K562 (cell line): ENCODE measurements at regions not wholly inside any gene's neighbourhood (a gene's known extent, or its start where the extent isn't known, plus 50 kb on each side); places are given as distances from the start of the nearest gene placed in this dataset.

Source experiments
- ATAC-seq: fragments of 200-7000 bp; cut with Tn5 transposase; 3 replicates; pipeline ENCODE4 v1.9.1; 2020; ENCODE audit warnings: moderate library complexity
- BruUV-seq: library from RNA; stranded (reverse); fragments of 400-500 nt; replicated peaks from 2 replicates; lab custom pipeline; 2021; lab: Mats Ljungman, UMichigan
- CTCF ChIA-PET: fragments of 300-600 bp; formaldehyde crosslinking; extraction: SDS; loops from one replicate; lab custom pipeline; 2021; ENCODE audit warnings: low intra/inter-chr PET ratio; lab: Yijun Ruan, JAX
- POLR2A ChIA-PET: fragments of 300-600, 350-650 bp; sonication (Branson Sonifier 250); formaldehyde crosslinking; extraction: SDS; loops from one replicate; lab custom pipeline; 2021; ENCODE audit warnings: antibody characterized with exemption, inconsistent platforms; lab: Yijun Ruan, JAX
- DNase-seq, 4 experiments: peaks; one replicate each; pipeline versions ENCODE4 v3.0.0 to v3.0.0-alpha.2; 2011 to 2018; ENCODE audit warnings: low spot score in 3 of 4, mixed read lengths in 3 of 4; ENCODE audit errors: extremely low read depth in 1 of 4
- FAIRE-seq: peaks from 2 replicates; lab custom pipeline; 2011; peaks lifted over from hg19 to GRCh38; lab: Jason Lieb, UNC
- H2AFZ ChIP-seq: 2 replicates; pipeline ENCODE4 v1.6.0; 2011; ENCODE audit warnings: low read depth, low read length, control low read depth, inconsistent platforms
- H3K27ac ChIP-seq: fragments of 200-600 bp; 3 replicates; pipeline ENCODE4 v1.8.0; 2011; ENCODE audit warnings: low read depth, mild to moderate bottlenecking, control low read depth, inconsistent platforms, low read length, moderate library complexity, mixed read lengths; ENCODE audit errors: extremely low read depth
- H3K27me3 ChIP-seq, 2 experiments: fragments of 300-600 bp in 1 of 2; 2 replicates in 1 of 2; 3 replicates in 1 of 2; pipeline versions ENCODE4 v1.6.0 to v1.8.0; 2011; ENCODE audit warnings: inconsistent platforms in 2 of 2, low read length in 2 of 2, mild to moderate bottlenecking in 1 of 2, mixed read lengths in 1 of 2, moderate library complexity in 1 of 2; ENCODE audit not compliant: control insufficient read depth in 2 of 2, insufficient read depth in 2 of 2
- H3K36me3 ChIP-seq: fragments of 300-600 bp; 3 replicates; pipeline ENCODE4 v1.8.0; 2011; ENCODE audit warnings: mild to moderate bottlenecking, low read length, inconsistent platforms; ENCODE audit not compliant: control insufficient read depth, insufficient read depth
- H3K4me1 ChIP-seq, 2 experiments: fragments of 200-600 bp in 1 of 2; replicated peaks in 1 of 2; 2 replicates in 1 of 2; 3 replicates in 1 of 2; pipeline versions ENCODE4 v1.5.1 to v1.8.0; 2011; ENCODE audit warnings: inconsistent platforms in 2 of 2, low read length in 2 of 2, mild to moderate bottlenecking in 1 of 2, mixed read lengths in 1 of 2, moderate library complexity in 1 of 2; ENCODE audit not compliant: control insufficient read depth in 2 of 2, insufficient read depth in 2 of 2
- H3K4me2 ChIP-seq: 2 replicates; pipeline ENCODE4 v1.6.1; 2011; ENCODE audit warnings: low read length, control low read depth, inconsistent platforms, mixed read lengths; ENCODE audit not compliant: insufficient read depth
- H3K4me3 ChIP-seq: fragments of 200-600 bp; sonication (generic), shearing (Covaris generic); 2 replicates; pipeline ENCODE4 v1.5.1; 2016; ENCODE audit warnings: control low read depth, inconsistent platforms
- H3K79me2 ChIP-seq: fragments of 200-600 bp; 3 replicates; pipeline ENCODE4 v1.8.0; 2011; ENCODE audit warnings: low read length, inconsistent platforms; ENCODE audit not compliant: control insufficient read depth, insufficient read depth
- H3K9ac ChIP-seq, 2 experiments: 2 replicates each; pipeline versions ENCODE4 v1.6.0 to v1.6.1; 2011; ENCODE audit warnings: low read depth in 2 of 2, low read length in 2 of 2, control low read depth in 1 of 2, inconsistent platforms in 1 of 2, mild to moderate bottlenecking in 1 of 2, mixed read lengths in 1 of 2; ENCODE audit not compliant: insufficient read depth in 1 of 2
- H3K9me1 ChIP-seq: one replicate; pipeline ENCODE4 v1.6.0; 2011; ENCODE audit warnings: inconsistent platforms, mild to moderate bottlenecking, low read length, moderate library complexity; ENCODE audit not compliant: control insufficient read depth, insufficient read depth
- H3K9me3 ChIP-seq: replicated peaks from 2 replicates; pipeline ENCODE4 v1.5.1; 2011; ENCODE audit warnings: low read depth, low read length, inconsistent platforms; ENCODE audit not compliant: control insufficient read depth, insufficient read depth
- H4K20me1 ChIP-seq: replicated peaks from 2 replicates; pipeline ENCODE4 v1.6.1; 2011; ENCODE audit warnings: low read length, inconsistent platforms, mixed read lengths; ENCODE audit not compliant: control insufficient read depth, insufficient read depth
- ELF1 ChIP-seq: fragments of 200-800 bp; sonication (Bioruptor generic); IDR thresholded peaks from 2 replicates; pipeline ENCODE4 v1.6.1; 2016; ENCODE audit warnings: missing genetic modification characterization, missing compliant biosample characterization
- FOXK2 ChIP-seq, 2 experiments: fragments of 450-650 bp; IDR thresholded peaks in 1 of 2; conservative IDR thresholded peaks in 1 of 2; 2 replicates each; pipeline ENCODE4 v1.6.1; 2016; ENCODE audit warnings: low read depth in 2 of 2, mild to moderate bottlenecking in 1 of 2
- HOXB6 ChIP-seq: fragments of 250-450 bp; sonication (Bioruptor Pico); IDR thresholded peaks from 2 replicates; pipeline ENCODE4 v1.5.1; 2022; ENCODE audit warnings: mild to moderate bottlenecking, borderline replicate concordance
- ILK ChIP-seq: fragments of 450-650 bp; IDR thresholded peaks from 2 replicates; pipeline ENCODE4 v1.6.1; 2016; ENCODE audit warnings: missing genetic modification characterization, low read depth, mild to moderate bottlenecking, missing compliant biosample characterization, moderate library complexity, borderline replicate concordance
- MECOM ChIP-seq: fragments of 250-450 bp; sonication (Bioruptor Pico); IDR thresholded peaks from 2 replicates; pipeline ENCODE4 v1.8.0; 2022; ENCODE audit warnings: inconsistent platforms
- MYBL2 ChIP-seq, 2 experiments: fragments of 450-650 bp in 1 of 2; sonication (generic) in 1 of 2; formaldehyde crosslinking in 1 of 2; IDR thresholded peaks; 2 replicates each; pipeline versions ENCODE4 v1.6.1 to v1.8.1; 2017 to 2022; ENCODE audit warnings: borderline replicate concordance in 1 of 2, inconsistent platforms in 1 of 2, low read depth in 1 of 2, mild to moderate bottlenecking in 1 of 2, missing genetic modification reagents in 1 of 2, moderate library complexity in 1 of 2
- ZNF41 ChIP-seq: fragments of 250-450 bp; sonication (Bioruptor Pico); conservative IDR thresholded peaks from 2 replicates; pipeline ENCODE4 v1.4.0; 2020; ENCODE audit warnings: mild to moderate bottlenecking
- WGBS: fragments of 100-300 bp; shearing (Covaris generic); methylation state at CpG from one replicate; pipeline ENCODE4 v1.1.6; 2016; ENCODE audit warnings: low coverage, mixed read lengths; ENCODE audit not compliant: insufficient coverage; ENCODE audit errors: missing lambda C conversion rate; 5-methylcytosine and 5-hydroxymethylcytosine counted together
- in situ Hi-C: fragments of 300-500 bp; cut with MboI; formaldehyde crosslinking; loops from 4 replicates; pipeline ENCODE4 v1.15.0; 2018; ENCODE audit warnings: inconsistent platforms, mixed read lengths
- intact Hi-C: fragments of 100-400 bp; cut with micrococcal nuclease; formaldehyde crosslinking; loops from 2 replicates; pipeline ENCODE4 v1.14.2; 2022
- TF ChIP-seq, protein P1 (sequence below): fragments of 250-450 bp; sonication (Bioruptor Pico); IDR thresholded peaks from 2 replicates; pipeline ENCODE4 v1.5.1; 2021; ENCODE audit warnings: mild to moderate bottlenecking
- TF ChIP-seq, protein P2 (sequence below): fragments of 200-800 bp; sonication (Bioruptor generic); IDR thresholded peaks from 2 replicates; pipeline ENCODE4 v1.6.1; 2017; ENCODE audit warnings: missing genetic modification characterization, missing compliant biosample characterization
- TF ChIP-seq, protein P3 (sequence below): fragments of 250-450 bp; sonication (Bioruptor Pico); IDR thresholded peaks from 2 replicates; pipeline ENCODE4 v1.5.0; 2022; ENCODE audit warnings: mild to moderate bottlenecking
- TF ChIP-seq, protein P4 (sequence below), 2 experiments: fragments of 450-650 bp in 1 of 2; sonication (generic) in 1 of 2; formaldehyde crosslinking in 1 of 2; IDR thresholded peaks in 1 of 2; conservative IDR thresholded peaks in 1 of 2; 2 replicates each; pipeline versions ENCODE4 v1.6.1 to v1.8.1; 2016 to 2023; ENCODE audit warnings: mild to moderate bottlenecking in 2 of 2, moderate library complexity in 2 of 2, inconsistent platforms in 1 of 2, missing genetic modification reagents in 1 of 2

DNA sequence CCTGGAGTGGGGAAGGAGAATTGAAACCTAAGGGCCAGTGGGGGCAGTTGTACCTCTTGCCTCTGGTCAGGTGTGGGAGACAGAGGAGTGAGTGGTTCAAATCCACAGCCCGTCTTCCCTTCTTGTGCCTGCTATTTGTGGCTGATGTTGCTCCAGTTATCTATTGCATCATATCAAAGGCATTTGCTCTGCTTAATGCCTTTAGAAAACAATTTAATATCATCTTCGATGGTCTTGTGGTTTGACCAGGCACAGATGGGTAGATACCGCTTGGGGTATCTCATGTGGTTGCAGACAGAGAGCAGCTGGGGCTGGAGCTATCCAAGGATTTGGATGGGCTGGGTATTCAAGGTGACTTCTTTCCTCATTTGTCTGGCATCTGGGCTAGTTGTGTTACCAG, 376.1 kb upstream of the RBFOX1 start:
- CTCF ChIA-PET: no interaction called here
- intact Hi-C loops: no loop called here

DNA sequence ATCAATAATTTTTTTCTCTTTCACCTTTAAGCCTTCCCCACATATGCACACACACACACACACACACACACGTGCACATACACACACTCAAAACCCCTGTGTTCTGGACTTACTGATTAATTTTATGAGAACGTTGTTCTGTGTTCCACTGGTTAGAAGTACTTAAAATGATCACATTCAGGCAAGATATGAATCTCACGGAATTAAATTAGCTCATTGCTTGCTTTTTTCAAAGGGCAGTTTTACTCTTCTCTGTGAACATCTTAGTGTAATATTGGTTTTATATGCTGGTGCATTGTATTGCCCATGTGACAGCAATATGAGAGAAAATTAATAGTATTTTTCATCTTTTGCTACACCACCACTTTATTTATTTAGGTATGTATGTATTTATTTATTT, 377.3 kb upstream of the RBFOX1 start:
- H3K4me3 ChIP-seq: no peak overlapping the region
- H2AFZ ChIP-seq: no peak overlapping the region
- no TSS peak for BruUV-seq
- in situ Hi-C loops: no loop called here
- no peaks in the 10 kb centered on the region for H3K36me3 ChIP-seq
- no peak overlapping the region for H3K4me2 ChIP-seq
- H3K9me3 ChIP-seq: no peaks in the 10 kb centered on the region
- no peaks in the 10 kb centered on the region for H3K79me2 ChIP-seq
- H3K9me1 ChIP-seq: no peaks in the 10 kb centered on the region
- FAIRE-seq (no peak), ATAC-seq (no peak)
- H4K20me1 ChIP-seq: no peaks in the 10 kb centered on the region
- H3K27me3 ChIP-seq: peaks cover 0 to 8% of the 10 kb centered on the region in 2 experiments; a peak in 2 of 5 replicates
- 0% methylated on average over 3 of the region's 3 CpGs for WGBS
- no peaks in the 10 kb centered on the region for H3K4me1 ChIP-seq
- no peak overlapping the region for H3K27ac ChIP-seq
- H3K9ac ChIP-seq: no peak overlapping the region
- CTCF ChIA-PET: no interaction called here
- TF ChIP-seq, protein P1, sequence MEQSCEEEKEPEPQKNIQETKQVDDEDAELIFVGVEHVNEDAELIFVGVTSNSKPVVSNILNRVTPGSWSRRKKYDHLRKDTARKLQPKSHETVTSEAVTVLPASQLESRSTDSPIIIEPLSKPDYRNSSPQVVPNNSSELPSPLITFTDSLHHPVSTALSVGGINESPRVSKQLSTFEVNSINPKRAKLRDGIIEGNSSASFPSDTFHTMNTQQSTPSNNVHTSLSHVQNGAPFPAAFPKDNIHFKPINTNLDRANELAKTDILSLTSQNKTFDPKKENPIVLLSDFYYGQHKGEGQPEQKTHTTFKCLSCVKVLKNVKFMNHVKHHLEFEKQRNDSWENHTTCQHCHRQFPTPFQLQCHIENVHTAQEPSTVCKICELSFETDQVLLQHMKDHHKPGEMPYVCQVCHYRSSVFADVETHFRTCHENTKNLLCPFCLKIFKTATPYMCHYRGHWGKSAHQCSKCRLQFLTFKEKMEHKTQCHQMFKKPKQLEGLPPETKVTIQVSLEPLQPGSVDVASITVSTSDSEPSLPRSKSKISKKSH (CRISPR knock-in tag): no peak
- TF ChIP-seq, protein P2, sequence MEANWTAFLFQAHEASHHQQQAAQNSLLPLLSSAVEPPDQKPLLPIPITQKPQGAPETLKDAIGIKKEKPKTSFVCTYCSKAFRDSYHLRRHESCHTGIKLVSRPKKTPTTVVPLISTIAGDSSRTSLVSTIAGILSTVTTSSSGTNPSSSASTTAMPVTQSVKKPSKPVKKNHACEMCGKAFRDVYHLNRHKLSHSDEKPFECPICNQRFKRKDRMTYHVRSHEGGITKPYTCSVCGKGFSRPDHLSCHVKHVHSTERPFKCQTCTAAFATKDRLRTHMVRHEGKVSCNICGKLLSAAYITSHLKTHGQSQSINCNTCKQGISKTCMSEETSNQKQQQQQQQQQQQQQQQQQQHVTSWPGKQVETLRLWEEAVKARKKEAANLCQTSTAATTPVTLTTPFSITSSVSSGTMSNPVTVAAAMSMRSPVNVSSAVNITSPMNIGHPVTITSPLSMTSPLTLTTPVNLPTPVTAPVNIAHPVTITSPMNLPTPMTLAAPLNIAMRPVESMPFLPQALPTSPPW (CRISPR knock-in tag): no peak
- TF ChIP-seq ELF1 (tag) (no peak), MYBL2 (IDR thresholded peaks at IDR 0.05; ENCODE audit: low read depth) (no peak), MYBL2 (CRISPR knock-in tag; IDR thresholded peaks at IDR 0.05; ENCODE audit: borderline replicate concordance) (no peak)
- TF ChIP-seq, protein P3, sequence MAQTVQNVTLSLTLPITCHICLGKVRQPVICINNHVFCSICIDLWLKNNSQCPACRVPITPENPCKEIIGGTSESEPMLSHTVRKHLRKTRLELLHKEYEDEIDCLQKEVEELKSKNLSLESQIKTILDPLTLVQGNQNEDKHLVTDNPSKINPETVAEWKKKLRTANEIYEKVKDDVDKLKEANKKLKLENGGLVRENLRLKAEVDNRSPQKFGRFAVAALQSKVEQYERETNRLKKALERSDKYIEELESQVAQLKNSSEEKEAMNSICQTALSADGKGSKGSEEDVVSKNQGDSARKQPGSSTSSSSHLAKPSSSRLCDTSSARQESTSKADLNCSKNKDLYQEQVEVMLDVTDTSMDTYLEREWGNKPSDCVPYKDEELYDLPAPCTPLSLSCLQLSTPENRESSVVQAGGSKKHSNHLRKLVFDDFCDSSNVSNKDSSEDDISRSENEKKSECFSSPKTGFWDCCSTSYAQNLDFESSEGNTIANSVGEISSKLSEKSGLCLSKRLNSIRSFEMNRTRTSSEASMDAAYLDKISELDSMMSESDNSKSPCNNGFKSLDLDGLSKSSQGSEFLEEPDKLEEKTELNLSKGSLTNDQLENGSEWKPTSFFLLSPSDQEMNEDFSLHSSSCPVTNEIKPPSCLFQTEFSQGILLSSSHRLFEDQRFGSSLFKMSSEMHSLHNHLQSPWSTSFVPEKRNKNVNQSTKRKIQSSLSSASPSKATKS (CRISPR knock-in tag): no peak
- TF ChIP-seq, all 486 proteins: peak for 0
- intact Hi-C loops: no loop called here
- POLR2A ChIA-PET: no interaction called here
- no peak for DNase-seq

More for the DNA sequence above, 376.1 kb upstream of the RBFOX1 start:
- H3K27me3 ChIP-seq: peaks cover 0 to 8% of the 10 kb centered on the region in 2 experiments; a peak in 2 of 5 replicates
- no peaks in the 10 kb centered on the region for H4K20me1 ChIP-seq
- TF ChIP-seq FOXK2 (conservative IDR thresholded peaks at IDR 0.05 in 1 of 2, IDR thresholded peaks at IDR 0.05 in 1 of 2; ENCODE audit: low read depth in 2 of 2) (no peak), HOXB6 (CRISPR knock-in tag) (no peak), ZNF41 (CRISPR knock-in tag) (no peak), MECOM (CRISPR knock-in tag) (no peak), ILK (tag) (no peak)
- TF ChIP-seq, protein P4, sequence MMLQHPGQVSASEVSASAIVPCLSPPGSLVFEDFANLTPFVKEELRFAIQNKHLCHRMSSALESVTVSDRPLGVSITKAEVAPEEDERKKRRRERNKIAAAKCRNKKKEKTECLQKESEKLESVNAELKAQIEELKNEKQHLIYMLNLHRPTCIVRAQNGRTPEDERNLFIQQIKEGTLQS (IDR thresholded peaks at IDR 0.05): 0 out of 2 replicates have a peak, but pooled peaks have one; percentile 21
- TF ChIP-seq, protein P4 (CRISPR knock-in tag; conservative IDR thresholded peaks at IDR 0.05): no peak
- TF ChIP-seq, all 486 proteins: peak for 1
- Histone ChIP-seq H3K36me3 (no peaks in the 10 kb centered on the region), H3K9me1 (no peaks in the 10 kb centered on the region), H2AFZ (no peak overlapping the region), H3K9me3 (no peaks in the 10 kb centered on the region), H3K4me3 (no peak overlapping the region), H3K4me1 (no peaks in the 10 kb centered on the region), H3K4me2 (no peak overlapping the region), H3K79me2 (no peaks in the 10 kb centered on the region), H3K27ac (no peak overlapping the region), H3K9ac (no peak overlapping the region)
- ATAC-seq: no peak
- in situ Hi-C loops: no loop called here
- 6% methylated on average over 3 of the region's 3 CpGs for WGBS
- DNase-seq: no peak
- no TSS peak for BruUV-seq
- FAIRE-seq: no peak
- POLR2A ChIA-PET: no interaction called here
